Body of pancreas (tissue), 4 donors: ENCODE measurements at regions not wholly inside any gene's neighbourhood (a gene's known extent, or its start where the extent isn't known, plus 50 kb on each side); places are given as distances from the start of the nearest gene placed in this dataset.
"Not testable (repeated sequence)": the region's sequence is repeated elsewhere in the genome, so short reads cannot be mapped to it uniquely, and the experiment has no call there.

ENCODE experiments used
- CTCF ChIP-seq, 7 experiments: fragments of 450-650 bp in 4 of 7; fragments of 200-600 bp in 3 of 7; sonication (generic) in 3 of 7; IDR thresholded peaks; one replicate each; pipeline ENCODE4 v1.5.1; 2016 to 2019; ENCODE audit warnings: antibody characterized with exemption in 7 of 7
- POLR2A ChIP-seq, 3 donors: fragments of 450-650 bp; IDR thresholded peaks; one replicate each; pipeline ENCODE4 v1.6.1; 2016; ENCODE audit warnings: antibody characterized with exemption in 3 of 3, mild to moderate bottlenecking in 2 of 3

- TF ChIP-seq POLR2A, CTCF (IDR thresholded peaks at IDR 0.05): not testable (repeated sequence)
Measured at GRCh38 chr5:124836314-124836713, 89.9 kb upstream of the ZNF608 start.
